ENCODE measurements at regions not wholly inside any gene's neighbourhood (a gene's known extent, or its start where the extent isn't known, plus 50 kb on each side); places are given as distances from the start of the nearest gene placed in this dataset.
"Not testable (repeated sequence)": the region's sequence is repeated elsewhere in the genome, so short reads cannot be mapped to it uniquely, and the experiment has no call there.

DNA sequence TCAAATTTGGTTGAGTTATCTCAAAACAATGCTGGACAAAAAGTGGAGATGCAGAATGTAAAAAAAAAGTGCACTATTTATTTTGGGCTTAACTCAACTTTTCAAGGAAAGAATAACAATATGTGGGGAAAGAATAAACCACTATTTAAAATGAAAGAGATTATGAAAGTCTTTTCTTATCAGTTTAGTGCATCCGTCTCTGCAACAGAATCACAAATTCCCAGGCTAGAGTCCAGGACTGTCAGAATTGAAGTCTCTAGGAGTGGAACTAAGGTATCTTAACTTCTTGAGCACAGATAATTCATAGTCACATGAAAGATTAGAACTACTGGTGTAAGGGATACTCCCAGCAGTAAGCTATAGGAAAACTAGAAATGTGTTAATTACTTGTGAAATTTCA lies 1200.3 kb upstream of the LRRN3 start:
- no peak for FAIRE-seq
- Histone ChIP-seq H3K27me3 (no peaks in the 10 kb centered on the region), H3K27ac (no peak overlapping the region), H3K36me3 (no peaks in the 10 kb centered on the region), H3K4me1 (no peaks in the 10 kb centered on the region), H3K9me3 (no peaks in the 10 kb centered on the region), H3K4me3 (no peak overlapping the region)
- 10 to 18% methylated on average over 1 of the region's 1 CpG for WGBS, 2 donors
- no peak for DNase-seq
- TF ChIP-seq, protein P1, sequence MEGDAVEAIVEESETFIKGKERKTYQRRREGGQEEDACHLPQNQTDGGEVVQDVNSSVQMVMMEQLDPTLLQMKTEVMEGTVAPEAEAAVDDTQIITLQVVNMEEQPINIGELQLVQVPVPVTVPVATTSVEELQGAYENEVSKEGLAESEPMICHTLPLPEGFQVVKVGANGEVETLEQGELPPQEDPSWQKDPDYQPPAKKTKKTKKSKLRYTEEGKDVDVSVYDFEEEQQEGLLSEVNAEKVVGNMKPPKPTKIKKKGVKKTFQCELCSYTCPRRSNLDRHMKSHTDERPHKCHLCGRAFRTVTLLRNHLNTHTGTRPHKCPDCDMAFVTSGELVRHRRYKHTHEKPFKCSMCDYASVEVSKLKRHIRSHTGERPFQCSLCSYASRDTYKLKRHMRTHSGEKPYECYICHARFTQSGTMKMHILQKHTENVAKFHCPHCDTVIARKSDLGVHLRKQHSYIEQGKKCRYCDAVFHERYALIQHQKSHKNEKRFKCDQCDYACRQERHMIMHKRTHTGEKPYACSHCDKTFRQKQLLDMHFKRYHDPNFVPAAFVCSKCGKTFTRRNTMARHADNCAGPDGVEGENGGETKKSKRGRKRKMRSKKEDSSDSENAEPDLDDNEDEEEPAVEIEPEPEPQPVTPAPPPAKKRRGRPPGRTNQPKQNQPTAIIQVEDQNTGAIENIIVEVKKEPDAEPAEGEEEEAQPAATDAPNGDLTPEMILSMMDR (IDR thresholded peaks at IDR 0.05) = no peak
- intact Hi-C loops (cut with DNase I) = no loop called here
- ATAC-seq = no peak

DNA sequence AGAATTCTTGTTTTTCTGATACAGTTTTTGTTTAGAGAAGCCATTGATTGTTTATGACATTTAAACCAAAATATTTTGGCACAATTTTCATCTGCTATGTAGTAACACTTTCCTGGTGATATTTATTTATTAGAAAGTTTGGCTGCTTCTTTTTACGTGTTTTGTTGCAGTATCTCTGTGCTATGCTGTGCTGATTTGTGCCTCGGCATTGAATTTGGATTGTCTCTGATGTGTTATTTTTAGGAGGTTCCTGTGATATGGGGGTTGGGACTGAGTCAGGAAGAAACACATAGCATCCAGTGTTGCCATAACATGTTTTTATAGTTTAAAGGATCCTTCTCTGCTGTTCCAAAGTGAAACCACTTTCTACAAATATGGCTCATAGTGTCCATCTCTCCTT lies 1197.7 kb upstream of the LRRN3 start:
- no peak for FAIRE-seq
- no peaks in the 10 kb centered on the region for H3K9me3 ChIP-seq
- no peaks in the 10 kb centered on the region for H3K36me3 ChIP-seq
- no peak overlapping the region for H3K27ac ChIP-seq
- intact Hi-C loops (cut with DNase I) = no loop called here
- H3K4me3 ChIP-seq = no peak overlapping the region
- H3K27me3 ChIP-seq = no peaks in the 10 kb centered on the region
- no peak for DNase-seq
- H3K4me1 ChIP-seq = no peaks in the 10 kb centered on the region
- ATAC-seq = no peak
- 78 to 81% methylated on average over 2 of the region's 2 CpGs for whole genome bisulfite sequencing, 2 donors
- TF ChIP-seq, protein P1 (IDR thresholded peaks at IDR 0.05) = no peak

DNA sequence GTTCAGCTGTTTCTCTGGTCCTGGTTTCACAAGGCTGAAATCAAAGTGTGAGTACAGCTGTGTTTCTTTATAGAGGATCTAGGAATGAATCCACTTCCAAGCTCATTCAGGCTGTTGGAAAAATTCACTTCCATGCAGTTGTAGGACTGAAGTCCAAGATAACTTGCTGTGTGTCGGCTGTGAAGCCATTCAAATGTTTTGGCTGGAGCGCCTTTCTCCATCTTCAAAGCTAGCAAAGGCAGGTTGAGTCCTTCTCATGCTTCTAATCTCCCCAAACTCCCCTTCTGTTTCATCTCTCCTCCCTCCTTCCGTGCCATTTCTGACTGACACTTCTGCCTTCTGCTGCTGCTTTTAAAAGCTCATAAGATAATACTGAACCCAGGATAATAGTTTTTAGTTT lies 1195.4 kb upstream of the LRRN3 start:
- no peaks in the 10 kb centered on the region for H3K9me3 ChIP-seq
- FAIRE-seq (no peak), DNase-seq (no peak), ATAC-seq (no peak)
- no peaks in the 10 kb centered on the region for H3K4me1 ChIP-seq
- no peaks in the 10 kb centered on the region for H3K27me3 ChIP-seq
- no peak overlapping the region for H3K27ac ChIP-seq
- no peaks in the 10 kb centered on the region for H3K36me3 ChIP-seq
- TF ChIP-seq, protein P1 (IDR thresholded peaks at IDR 0.05) = no peak
- H3K4me3 ChIP-seq = no peak overlapping the region
- WGBS, 2 donors = 52 to 69% methylated on average over 3 of the region's 3 CpGs
- intact Hi-C loops (cut with DNase I) = no loop called here

DNA sequence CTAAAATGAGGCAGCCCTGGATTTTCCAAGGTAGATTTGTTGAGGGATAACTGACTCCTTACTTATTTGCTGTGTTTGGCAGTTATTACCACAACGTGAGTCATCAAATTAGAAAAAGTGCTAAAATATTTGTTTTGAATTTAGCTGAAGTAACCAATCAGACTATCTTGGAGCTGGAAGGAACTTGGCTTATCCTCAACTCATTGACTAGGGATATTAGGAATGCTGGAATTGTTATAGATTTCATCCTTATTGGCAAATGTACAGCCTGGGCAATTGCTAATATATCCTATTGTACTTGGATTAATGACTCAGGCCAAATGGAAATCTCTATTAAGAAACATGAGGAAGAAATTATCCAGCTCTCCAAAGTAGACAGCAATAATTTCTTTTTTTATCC lies 1189.0 kb upstream of the LRRN3 start:
- no peak for DNase-seq
- 53 to 59% methylated on average over 1 of the region's 1 CpG for WGBS, 2 donors
- no peaks in the 10 kb centered on the region for H3K36me3 ChIP-seq
- H3K27me3 ChIP-seq = no peaks in the 10 kb centered on the region
- H3K27ac ChIP-seq = no peak overlapping the region
- no peaks in the 10 kb centered on the region for H3K4me1 ChIP-seq
- FAIRE-seq = no peak
- TF ChIP-seq, protein P1 (IDR thresholded peaks at IDR 0.05) = no peak
- H3K9me3 ChIP-seq = no peaks in the 10 kb centered on the region
- ATAC-seq = no peak
- intact Hi-C loops (cut with DNase I) = no loop called here
- no peak overlapping the region for H3K4me3 ChIP-seq

DNA sequence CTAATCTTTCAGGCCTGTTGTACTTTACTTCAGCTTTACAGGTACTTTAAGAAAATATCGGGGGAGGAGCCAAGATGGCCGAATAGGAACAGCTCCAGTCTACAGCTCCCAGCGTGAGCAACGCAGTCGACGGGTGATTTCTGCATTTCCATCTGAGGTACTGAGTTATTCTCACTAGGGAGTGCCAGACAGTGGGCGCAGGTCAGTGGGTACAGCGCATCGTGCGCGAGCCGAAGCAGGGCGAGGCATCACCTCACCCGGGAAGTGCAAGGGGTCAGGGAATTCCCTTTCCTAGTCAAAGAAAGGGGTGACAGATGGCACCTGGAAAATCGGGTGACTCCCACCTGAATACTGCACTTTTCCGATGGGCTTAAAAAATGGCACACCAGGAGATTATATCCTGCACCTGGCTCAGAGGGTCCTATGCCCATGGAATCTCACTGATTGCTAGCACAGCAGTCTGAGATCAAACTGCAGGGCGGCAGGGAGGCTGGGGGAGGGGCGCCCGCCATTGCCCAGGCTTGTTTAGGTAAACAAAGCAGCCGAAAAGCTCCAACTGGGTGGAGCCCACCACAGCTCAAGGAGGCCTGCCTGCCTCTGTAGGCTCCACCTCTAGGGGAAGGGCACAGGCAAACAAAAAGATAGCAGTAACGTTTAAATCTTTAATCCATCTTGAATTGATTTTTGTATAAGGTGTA lies 1185.4 kb upstream of the LRRN3 start:
- H3K27me3 ChIP-seq; H3K4me3 ChIP-seq; H3K36me3 ChIP-seq; FAIRE-seq; H3K4me1 ChIP-seq; H3K9me3 ChIP-seq; intact Hi-C loops (cut with DNase I); ATAC-seq; H3K27ac ChIP-seq: not testable (repeated sequence)
- 81 to 89% methylated on average over 21 of the region's 21 CpGs for WGBS, 2 donors
- DNase-seq = peak in 1 of 6 donors; percentile 20

Data from pancreas (tissue), 10 donors.